Natural killer cell (primary cell): ENCODE measurements at regions not wholly inside any gene's neighbourhood (a gene's known extent, or its start where the extent isn't known, plus 50 kb on each side); places are given as distances from the start of the nearest gene placed in this dataset.

ENCODE experiments used
- ATAC-seq, 3 donors: fragments of 150-1000 bp in 2 of 3; fragments of 200-7000 bp in 1 of 3; cut with Tn5 transposase; 1 replicate in 1 of 3; 2 replicates in 2 of 3; pipeline ENCODE4 v1.10.0; 2021; ENCODE audit warnings: mild to moderate bottlenecking in 2 of 3, moderate library complexity in 2 of 3
- DNase-seq, 2 donors: peaks; one replicate each; pipeline versions ENCODE4 v3.0.0 to v3.0.0-alpha.2; 2013 to 2021; ENCODE audit warnings: mixed read lengths in 1 of 2
- H3K27ac ChIP-seq: one replicate; pipeline ENCODE4 v1.5.1; 2013; ENCODE audit warnings: mild to moderate bottlenecking, low read length
- H3K27me3 ChIP-seq: one replicate; pipeline ENCODE4 v1.6.1; 2013; ENCODE audit warnings: low read length; ENCODE audit not compliant: control insufficient read depth, insufficient read depth
- H3K36me3 ChIP-seq: one replicate; pipeline ENCODE4 v1.6.1; 2013; ENCODE audit warnings: low read length; ENCODE audit not compliant: control insufficient read depth, insufficient read depth
- H3K4me1 ChIP-seq: one replicate; pipeline ENCODE4 v1.6.1; 2013; ENCODE audit warnings: low read length; ENCODE audit not compliant: control insufficient read depth, insufficient read depth
- H3K4me3 ChIP-seq: one replicate; pipeline ENCODE4 v1.5.1; 2013; ENCODE audit warnings: low read length
- H3K9me3 ChIP-seq: one replicate; pipeline ENCODE4 v1.6.1; 2013; ENCODE audit warnings: low read length; ENCODE audit not compliant: control insufficient read depth, insufficient read depth
- H3K27ac Mint-ChIP-seq, 2 donors: one replicate each; pipeline ENCODE4 v1.8.0; 2022; ENCODE audit warnings: mild to moderate bottlenecking in 2 of 2, mixed read lengths in 2 of 2, moderate library complexity in 1 of 2
- H3K27me3 Mint-ChIP-seq, 2 donors: one replicate each; pipeline ENCODE4 v1.8.0; 2022; ENCODE audit warnings: low read depth in 2 of 2, mixed read lengths in 2 of 2
- H3K36me3 Mint-ChIP-seq: one replicate; pipeline ENCODE4 v1.8.0; 2022; ENCODE audit warnings: mixed read lengths
- H3K4me1 Mint-ChIP-seq, 2 donors: one replicate each; pipeline ENCODE4 v1.8.0; 2022; ENCODE audit warnings: mixed read lengths in 2 of 2
- H3K4me3 Mint-ChIP-seq: one replicate; pipeline ENCODE4 v1.8.0; 2022; ENCODE audit warnings: mild to moderate bottlenecking, moderate library complexity, mixed read lengths
- H3K9me3 Mint-ChIP-seq, 2 donors: one replicate each; pipeline ENCODE4 v1.8.0; 2022; ENCODE audit warnings: mixed read lengths in 2 of 2
- CTCF ChIP-seq: fragments of 200-600 bp; IDR thresholded peaks from one replicate; pipeline ENCODE4 v1.8.0; 2022; ENCODE audit warnings: antibody characterized with exemption
- WGBS: methylation state at CpG from one replicate; pipeline ENCODE4 v1.1.7; 2013; ENCODE audit warnings: missing lambda C conversion rate; ENCODE audit not compliant: insufficient coverage; 5-methylcytosine and 5-hydroxymethylcytosine counted together
- intact Hi-C: fragments of 100-400 bp; cut with micrococcal nuclease; formaldehyde crosslinking; loops from one replicate; pipeline ENCODE4 v1.14.2; 2022

- no peaks in the 10 kb centered on the region for H3K36me3 ChIP-seq
- H3K27me3 Mint-ChIP-seq: no peaks in the 10 kb centered on the region
These were observed 617.4 kb downstream of the CCDC85A start for GRCh38 chr2:56801214-56801613.

GRCh38 chr2:56801770-56802169 is 618.0 kb downstream of the CCDC85A start:
- H3K4me3 Mint-ChIP-seq: no peak overlapping the region
- no peaks in the 10 kb centered on the region for H3K4me1 Mint-ChIP-seq
- no peaks in the 10 kb centered on the region for H3K4me1 ChIP-seq
- 80% methylated on average over 3 of the region's 3 CpGs for WGBS
- H3K4me3 ChIP-seq: no peak overlapping the region
- no peaks in the 10 kb centered on the region for H3K27me3 ChIP-seq
- peaks cover 20 to 25% of the 10 kb centered on the region in 2 donors for H3K9me3 Mint-ChIP-seq
- H3K36me3 Mint-ChIP-seq: no peaks in the 10 kb centered on the region
- DNase-seq (no peak), ATAC-seq (no peak)
- peaks cover 12% of the 10 kb centered on the region for H3K9me3 ChIP-seq
- no peaks in the 10 kb centered on the region for H3K36me3 ChIP-seq
- TF ChIP-seq CTCF: no peak
- no peaks in the 10 kb centered on the region for H3K27me3 Mint-ChIP-seq
- no peak overlapping the region for H3K27ac ChIP-seq
- intact Hi-C loops: no loop called here
- no peak overlapping the region for H3K27ac Mint-ChIP-seq

More at GRCh38 chr2:56801214-56801613, 617.4 kb downstream of the CCDC85A start:
- H3K36me3 Mint-ChIP-seq: no peaks in the 10 kb centered on the region
- no peaks in the 10 kb centered on the region for H3K4me1 Mint-ChIP-seq
- peaks cover 22 to 27% of the 10 kb centered on the region in 2 donors for H3K9me3 Mint-ChIP-seq
- DNase-seq (no peak), ATAC-seq (no peak)
- intact Hi-C loops: no loop called here
- Histone ChIP-seq H3K4me1 (no peaks in the 10 kb centered on the region), H3K27ac (no peak overlapping the region), H3K9me3 (peaks cover 11% of the 10 kb centered on the region), H3K27me3 (no peaks in the 10 kb centered on the region), H3K4me3 (no peak overlapping the region)
- no CpG with 5 or more reads among the region's 2 CpGs for WGBS
- no peak overlapping the region for H3K27ac Mint-ChIP-seq
- no peak for TF ChIP-seq CTCF
- no peak overlapping the region for H3K4me3 Mint-ChIP-seq

DNA sequence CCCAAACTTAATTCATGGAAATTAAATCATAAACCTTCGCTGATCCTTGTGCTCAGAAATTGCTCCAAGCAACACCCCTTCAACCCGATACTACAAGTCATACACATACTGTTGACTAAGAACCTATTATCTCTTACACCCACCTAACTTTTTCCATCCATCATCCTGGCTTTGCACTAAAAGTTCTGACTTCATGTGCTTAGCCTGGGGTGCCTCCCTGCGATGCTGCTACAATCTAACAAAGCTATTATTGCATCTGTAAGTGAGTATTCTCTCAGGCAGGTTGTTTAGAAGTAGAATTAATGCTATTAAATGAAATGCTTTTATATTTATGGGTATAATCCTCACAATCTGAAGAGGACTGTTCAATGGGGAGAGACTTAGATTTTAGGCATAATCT is 619.8 kb downstream of the CCDC85A start:
- Mint-ChIP-seq H3K27me3 (no peaks in the 10 kb centered on the region), H3K9me3 (peaks cover 17 to 19% of the 10 kb centered on the region in 2 donors), H3K4me3 (no peak overlapping the region), H3K27ac (no peak overlapping the region), H3K36me3 (peaks cover 6% of the 10 kb centered on the region), H3K4me1 (no peaks in the 10 kb centered on the region)
- peaks cover 12% of the 10 kb centered on the region for H3K9me3 ChIP-seq
- H3K27me3 ChIP-seq: no peaks in the 10 kb centered on the region
- intact Hi-C loops: no loop called here
- ATAC-seq (no peak), DNase-seq (no peak)
- no peak for TF ChIP-seq CTCF
- no peaks in the 10 kb centered on the region for H3K36me3 ChIP-seq
- H3K4me3 ChIP-seq: no peak overlapping the region
- H3K27ac ChIP-seq: no peak overlapping the region
- no peaks in the 10 kb centered on the region for H3K4me1 ChIP-seq
- 81% methylated on average over 3 of the region's 3 CpGs for WGBS

DNA sequence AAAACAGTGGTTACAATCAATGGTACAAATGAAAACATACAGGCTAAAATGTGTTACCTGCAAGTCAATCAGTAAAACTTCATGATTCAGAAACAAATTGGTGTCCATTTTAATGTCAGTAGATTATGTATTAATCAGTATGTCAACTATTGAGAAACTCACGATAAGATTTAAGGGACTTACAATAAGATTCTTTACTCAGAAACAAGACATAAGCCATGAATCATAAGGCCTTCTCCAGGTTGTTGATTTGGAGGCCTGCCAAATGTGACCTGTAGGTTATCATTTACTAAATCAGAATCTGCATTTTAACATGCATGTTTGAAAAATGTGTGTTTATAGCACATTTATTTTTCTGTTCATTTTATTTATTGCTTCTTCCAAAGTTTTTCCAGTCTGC is 623.1 kb downstream of the CCDC85A start:
- no peaks in the 10 kb centered on the region for H3K36me3 ChIP-seq
- H3K27ac Mint-ChIP-seq: no peak overlapping the region
- 83% methylated on average over 1 of the region's 1 CpG for WGBS
- no peak overlapping the region for H3K27ac ChIP-seq
- H3K27me3 ChIP-seq: no peaks in the 10 kb centered on the region
- H3K36me3 Mint-ChIP-seq: peaks cover 13% of the 10 kb centered on the region
- H3K4me3 ChIP-seq: no peak overlapping the region
- H3K4me3 Mint-ChIP-seq: no peak overlapping the region
- H3K9me3 Mint-ChIP-seq: peaks cover 15 to 19% of the 10 kb centered on the region in 2 donors
- no peak for TF ChIP-seq CTCF
- H3K9me3 ChIP-seq: peaks cover 6% of the 10 kb centered on the region
- H3K4me1 Mint-ChIP-seq: no peaks in the 10 kb centered on the region
- H3K27me3 Mint-ChIP-seq: no peaks in the 10 kb centered on the region
- intact Hi-C loops: no loop called here
- no peak for DNase-seq
- H3K4me1 ChIP-seq: no peaks in the 10 kb centered on the region
- ATAC-seq: no peak
